ENCODE measurements at regions not wholly inside any gene's neighbourhood (a gene's known extent, or its start where the extent isn't known, plus 50 kb on each side); places are given as distances from the start of the nearest gene placed in this dataset.

DNA sequence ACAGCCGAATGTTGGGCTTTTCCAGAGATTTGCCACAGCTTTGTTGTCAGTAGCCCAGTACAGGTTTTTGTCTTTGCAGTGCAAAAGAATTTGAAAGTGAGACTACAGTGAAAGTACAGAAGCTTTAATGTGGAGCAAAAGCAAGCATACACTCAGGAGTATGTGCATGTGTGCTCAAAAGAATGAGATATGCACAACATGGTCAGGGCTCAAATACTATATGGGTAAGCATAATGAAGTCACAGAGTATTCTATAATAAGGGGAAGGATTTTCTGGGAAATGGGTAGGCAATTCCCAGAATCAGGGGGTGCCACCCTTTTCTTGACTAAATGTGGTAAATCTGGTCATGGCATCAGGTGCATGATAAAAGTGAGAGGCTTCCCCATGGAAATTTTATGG lies 72.1 kb upstream of the SULT1C3 start:
- no peak for TF ChIP-seq EZH2 (IDR thresholded peaks at IDR 0.05; ENCODE audit: low read length)
- TF ChIP-seq CTCF (optimal IDR thresholded peaks at IDR 0.05 in 1 of 3, IDR thresholded peaks at IDR 0.05 in 1 of 3, conservative IDR thresholded peaks at IDR 0.05 in 1 of 3; ENCODE audit: extremely low read depth in 1 of 3, insufficient read depth in 2 of 3, low read length in 3 of 3), result no peak
- Histone ChIP-seq H3K9me1 (ENCODE audit: control insufficient read depth, extremely low read depth, insufficient read depth, low read length) (no peaks in the 10 kb centered on the region), H3K27ac (ENCODE audit: control insufficient read depth, insufficient read depth, low read length) (no peak overlapping the region), H3K9me3 (ENCODE audit: control insufficient read depth, low read depth, low read length) (no peaks in the 10 kb centered on the region), H3K36me3 (ENCODE audit: control insufficient read depth in 2 of 2, extremely low read depth in 1 of 2, insufficient read depth in 2 of 2, low read length in 2 of 2) (no peaks in the 10 kb centered on the region), H2AFZ (ENCODE audit: control insufficient read depth, low read length) (no peak overlapping the region), H3K4me2 (ENCODE audit: control insufficient read depth, extremely low read depth, insufficient read depth, low read depth, low read length) (no peak overlapping the region), H3K4me3 (ENCODE audit: control insufficient read depth in 2 of 3, extremely low read depth in 1 of 3, insufficient read depth in 2 of 3, low read depth in 1 of 3, low read length in 3 of 3) (no peak overlapping the region), H3K27me3 (ENCODE audit: control insufficient read depth, extremely low read depth, insufficient read depth, low read length) (peaks cover 4% of the 10 kb centered on the region), H3K9ac (ENCODE audit: control insufficient read depth, extremely low read depth, insufficient read depth, low read length) (no peak overlapping the region), H3K4me1 (ENCODE audit: control insufficient read depth, extremely low read depth, insufficient read depth, low read length) (no peaks in the 10 kb centered on the region), H4K20me1 (ENCODE audit: control insufficient read depth, extremely low read depth, insufficient read depth, low read length) (no peaks in the 10 kb centered on the region), H3K79me2 (ENCODE audit: control insufficient read depth, insufficient read depth, low read length) (no peaks in the 10 kb centered on the region)
- no peak for FAIRE-seq
- dilution Hi-C loops (cut with MboI; ENCODE audit: extremely low pct_ligation_motif_present, low sequenced_read_pairs), result no loop called here
- DNase-seq (ENCODE audit: low read depth, low spot score), result no peak

- H2AFZ ChIP-seq (ENCODE audit: control insufficient read depth, low read length), result no peak overlapping the region
- H3K4me2 ChIP-seq (ENCODE audit: control insufficient read depth, extremely low read depth, insufficient read depth, low read depth, low read length), result no peak overlapping the region
- DNase-seq (ENCODE audit: low read depth, low spot score), result no peak
- H3K9me3 ChIP-seq (ENCODE audit: control insufficient read depth, low read depth, low read length), result no peaks in the 10 kb centered on the region
- TF ChIP-seq CTCF (optimal IDR thresholded peaks at IDR 0.05 in 1 of 3, IDR thresholded peaks at IDR 0.05 in 1 of 3, conservative IDR thresholded peaks at IDR 0.05 in 1 of 3; ENCODE audit: extremely low read depth in 1 of 3, insufficient read depth in 2 of 3, low read length in 3 of 3), result peak in 2 of 3 experiments; percentile 44 to 51
- no peak for TF ChIP-seq EZH2 (IDR thresholded peaks at IDR 0.05; ENCODE audit: low read length)
- H3K79me2 ChIP-seq (ENCODE audit: control insufficient read depth, insufficient read depth, low read length), result no peaks in the 10 kb centered on the region
- dilution Hi-C loops (cut with MboI; ENCODE audit: extremely low pct_ligation_motif_present, low sequenced_read_pairs), result no loop called here
- peak; percentile 23 for FAIRE-seq
- no peaks in the 10 kb centered on the region for H3K27me3 ChIP-seq (ENCODE audit: control insufficient read depth, extremely low read depth, insufficient read depth, low read length)
- no peaks in the 10 kb centered on the region for H3K4me1 ChIP-seq (ENCODE audit: control insufficient read depth, extremely low read depth, insufficient read depth, low read length)
- no peak overlapping the region for H3K4me3 ChIP-seq (ENCODE audit: control insufficient read depth in 2 of 3, extremely low read depth in 1 of 3, insufficient read depth in 2 of 3, low read depth in 1 of 3, low read length in 3 of 3)
- H3K27ac ChIP-seq (ENCODE audit: control insufficient read depth, insufficient read depth, low read length), result no peak overlapping the region
- H4K20me1 ChIP-seq (ENCODE audit: control insufficient read depth, extremely low read depth, insufficient read depth, low read length), result no peaks in the 10 kb centered on the region
- no peaks in the 10 kb centered on the region for H3K36me3 ChIP-seq (ENCODE audit: control insufficient read depth in 2 of 2, extremely low read depth in 1 of 2, insufficient read depth in 2 of 2, low read length in 2 of 2)
- no peaks in the 10 kb centered on the region for H3K9me1 ChIP-seq (ENCODE audit: control insufficient read depth, extremely low read depth, insufficient read depth, low read length)
- no peak overlapping the region for H3K9ac ChIP-seq (ENCODE audit: control insufficient read depth, extremely low read depth, insufficient read depth, low read length)
Measured at GRCh38 chr2:108169982-108170625, 69.7 kb upstream of the SULT1C3 start.
